ENCODE measurements at regions not wholly inside any gene's neighbourhood (a gene's known extent, or its start where the extent isn't known, plus 50 kb on each side); places are given as distances from the start of the nearest gene placed in this dataset.

DNA sequence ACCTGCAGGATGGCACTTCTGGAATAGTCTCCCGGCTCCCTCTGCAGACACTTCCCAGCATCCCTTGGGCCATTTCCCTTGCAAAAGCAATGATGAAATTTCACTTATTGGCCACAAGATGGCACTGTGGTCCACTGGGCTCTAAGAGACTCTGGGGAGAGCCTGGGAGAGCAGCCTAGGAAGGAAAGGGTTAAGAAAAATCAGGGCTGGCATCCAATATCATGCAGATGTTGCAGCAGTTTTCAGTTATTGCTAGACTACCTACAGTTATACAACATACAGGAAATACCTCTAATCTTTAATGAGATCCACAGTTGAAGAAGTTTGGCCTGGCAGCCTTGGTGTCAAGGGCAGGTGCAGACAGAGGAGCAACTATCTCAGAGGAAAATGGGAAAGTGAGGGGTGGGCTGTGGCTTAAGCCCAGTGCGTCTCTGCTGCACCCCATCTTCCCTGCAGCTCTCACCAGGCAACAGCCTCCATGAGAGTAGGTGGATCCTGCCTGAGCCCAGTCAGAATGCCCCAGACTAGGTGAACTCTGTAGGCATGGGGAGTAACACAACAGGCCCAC is 100.2 kb upstream of the PRSS58 start:
- Histone ChIP-seq H2AK5ac (ENCODE audit: low read depth, low read length) (no peak overlapping the region), H3K79me1 (ENCODE audit: low read depth in 1 of 2, low read length in 2 of 2) (no peaks in the 10 kb centered on the region), H4K91ac (ENCODE audit: insufficient read depth, low read depth, low read length) (no peak overlapping the region), H3K4me2 (ENCODE audit: low read depth, low read length) (no peak overlapping the region), H3K56ac (ENCODE audit: extremely low read depth, insufficient read depth, low read length) (no peak overlapping the region), H3K4me1 (ENCODE audit: control insufficient read depth, insufficient read depth, low read length) (peaks cover 2% of the 10 kb centered on the region; the same call in 1 of the 2 replicates), H2AK9ac (replicated peaks; ENCODE audit: low read depth, low read length, poor library complexity) (peak overlapping the region; percentile 88), H3K36me3 (ENCODE audit: control insufficient read depth, insufficient read depth, low read length) (no peaks in the 10 kb centered on the region), H4K5ac (ENCODE audit: low read depth, low read length) (no peak overlapping the region), H2BK20ac (ENCODE audit: low read depth, low read length) (no peak overlapping the region), H3K18ac (ENCODE audit: low read depth, low read length) (no peak overlapping the region), H3K27ac (ENCODE audit: insufficient read depth, low read length) (no peak overlapping the region), H3K9me3 (ENCODE audit: control insufficient read depth, insufficient read depth, low read length) (no peaks in the 10 kb centered on the region), H2BK120ac (ENCODE audit: low read depth, low read length) (no peak overlapping the region), H2AFZ (replicated peaks; ENCODE audit: low read length, poor library complexity) (peak overlapping the region; percentile 62), H3K4ac (ENCODE audit: low read depth, low read length) (no peak overlapping the region), H3K14ac (replicated peaks; ENCODE audit: low read depth, low read length) (no peak overlapping the region), H3K4me3 (ENCODE audit: insufficient read depth, low read depth, low read length) (no peak overlapping the region), H2BK5ac (ENCODE audit: low read depth, low read length, poor library complexity, severe bottlenecking) (no peak overlapping the region), H2BK15ac (ENCODE audit: low read depth, low read length) (no peak overlapping the region), H4K20me1 (ENCODE audit: insufficient read depth, low read length) (no peaks in the 10 kb centered on the region), H3K9ac (ENCODE audit: low read depth, low read length) (no peak overlapping the region), H3K27me3 (ENCODE audit: control insufficient read depth, insufficient read depth, low read length) (peaks cover 3% of the 10 kb centered on the region; the same call in 1 of the 2 replicates), H4K8ac (ENCODE audit: low read depth in 2 of 2, low read length in 2 of 2) (peak overlapping the region in 1 of 2 experiments; percentile 44; a peak in 1 of 4 replicates), H3K23ac (ENCODE audit: low read depth, low read length) (no peak overlapping the region), H3K9me1 (ENCODE audit: insufficient read depth, low read length) (no peaks in the 10 kb centered on the region)
- ChIA-PET CTCF (interaction anchor here (0.7 kb wide), 1 partner anchor 58 kb away, joined by 3 read pairs; no protein-coding TSS in a partner anchor), POLR2A (ENCODE audit: unreplicated experiment) (no interaction called here)
- dilution Hi-C loops (cut with HindIII; ENCODE audit: low sequenced_read_pairs, unreplicated experiment) (no loop called here), intact Hi-C loops (cut with micrococcal nuclease) (loop anchor here (1.0 to 5.0 kb wide), 4 partner anchors 55 to 424 kb away; no protein-coding TSS in a partner anchor), in situ Hi-C loops (cut with MboI; ENCODE audit: low sequenced_read_pairs) (no loop called here)
- DNase-seq (peak; percentile 83), ATAC-seq (ENCODE audit: low read depth) (peak; percentile 96)
- BruUV-seq (replicated peaks) = no TSS peak
- WGBS, 2 experiments (ENCODE audit: extremely low coverage in 2 of 2, insufficient read length in 1 of 2) = no CpG with 5 or more reads among the region's 2 CpGs
- no peak for TF ChIP-seq NFE2L2 (IDR thresholded peaks at IDR 0.05; ENCODE audit: low read depth, low read length)
- TF ChIP-seq RCOR1 (IDR thresholded peaks at IDR 0.05; ENCODE audit: insufficient replicate concordance, low read length) = no peak
- no peak for TF ChIP-seq MAFK (IDR thresholded peaks at IDR 0.05; ENCODE audit: low read depth, low read length)
- peak; percentile 64 for TF ChIP-seq SMC3 (IDR thresholded peaks at IDR 0.05; ENCODE audit: low read depth, low read length)
- no peak for TF ChIP-seq MAZ (IDR thresholded peaks at IDR 0.05; ENCODE audit: borderline replicate concordance, low read depth, low read length)
- TF ChIP-seq CTCF (conservative IDR thresholded peaks at IDR 0.05; ENCODE audit: low read depth, low read length) = peak; percentile 88
- no peak for TF ChIP-seq ELK1 (IDR thresholded peaks at IDR 0.05; ENCODE audit: borderline replicate concordance, low read depth, low read length)
- no peak for TF ChIP-seq USF2 (IDR thresholded peaks at IDR 0.05; ENCODE audit: low read depth, low read length)
- TF ChIP-seq CHD1 (IDR thresholded peaks at IDR 0.05; ENCODE audit: low read depth, low read length) = no peak
- peak; percentile 68 for TF ChIP-seq CEBPB (IDR thresholded peaks at IDR 0.05; ENCODE audit: low read depth, low read length)
- TF ChIP-seq RFX5 (IDR thresholded peaks at IDR 0.05; ENCODE audit: low read depth, low read length) = no peak
- TF ChIP-seq BHLHE40 (IDR thresholded peaks at IDR 0.05; ENCODE audit: low read depth, low read length) = no peak
- peak; percentile 82 for TF ChIP-seq RAD21 (IDR thresholded peaks at IDR 0.05; ENCODE audit: low read length)
- no peak for TF ChIP-seq MXI1 (IDR thresholded peaks at IDR 0.05; ENCODE audit: borderline replicate concordance, low read depth, low read length)
- no peak for TF ChIP-seq POLR2A (IDR thresholded peaks at IDR 0.05; ENCODE audit: low read depth, low read length)
